Activated CD4-positive, alpha-beta memory T cell treated with anti-CD3 and anti-CD28 coated beads for 36 hours (primary cell): ENCODE measurements at regions not wholly inside any gene's neighbourhood (a gene's known extent, or its start where the extent isn't known, plus 50 kb on each side); places are given as distances from the start of the nearest gene placed in this dataset.
"Not testable (repeated sequence)": the region's sequence is repeated elsewhere in the genome, so short reads cannot be mapped to it uniquely, and the experiment has no call there.

Source experiments
- CTCF ChIA-PET: fragments of 350-600 bp; sonication (Branson Sonifier 250); formaldehyde crosslinking; loops from one replicate; lab custom pipeline; 2021; ENCODE audit warnings: antibody characterized with exemption, inconsistent platforms; lab: Charles Lee
- POLR2A ChIA-PET: fragments of 350-600 bp; sonication (Branson Sonifier 250); formaldehyde crosslinking; loops from one replicate; lab custom pipeline; 2021; ENCODE audit warnings: antibody characterized with exemption; lab: Charles Lee
- DNase-seq: peaks from one replicate; pipeline ENCODE4 v3.0.0-alpha.2; 2020
- H3K27ac Mint-ChIP-seq: one replicate; pipeline ENCODE4 v1.8.0; 2021; ENCODE audit warnings: mixed read lengths
- H3K27me3 Mint-ChIP-seq: one replicate; pipeline ENCODE4 v1.8.0; 2021; ENCODE audit warnings: mixed read lengths
- H3K36me3 Mint-ChIP-seq: one replicate; pipeline ENCODE4 v1.8.0; 2021; ENCODE audit warnings: mixed read lengths
- H3K4me1 Mint-ChIP-seq: one replicate; pipeline ENCODE4 v1.8.0; 2021; ENCODE audit warnings: low read depth, mixed read lengths
- H3K4me3 Mint-ChIP-seq: one replicate; pipeline ENCODE4 v1.8.0; 2021; ENCODE audit warnings: mild to moderate bottlenecking, mixed read lengths
- H3K9me3 Mint-ChIP-seq: one replicate; pipeline ENCODE4 v1.8.0; 2021; ENCODE audit warnings: mixed read lengths
- intact Hi-C: fragments of 100-400 bp; cut with micrococcal nuclease; formaldehyde crosslinking; loops from one replicate; pipeline ENCODE4 v1.15.1; 2023

DNA sequence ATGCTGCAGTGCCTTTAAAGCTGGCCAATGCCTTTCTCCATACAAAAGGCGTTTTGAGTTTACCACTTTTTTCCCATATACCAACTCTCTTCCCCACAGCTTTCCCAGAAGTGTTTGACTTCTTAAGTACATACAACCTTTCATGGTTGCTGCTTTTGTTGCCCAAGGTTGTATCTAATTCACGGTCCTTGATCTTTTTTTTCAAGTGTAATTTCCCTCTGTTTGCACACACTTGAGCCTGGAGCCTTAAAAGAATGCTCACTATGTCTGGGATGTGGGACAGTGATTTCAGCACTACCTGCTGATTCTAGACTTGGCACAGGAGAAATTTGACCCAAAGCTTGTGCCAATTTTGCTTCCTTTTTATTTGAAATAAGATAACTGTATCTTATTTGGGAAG, 324.7 kb downstream of the ANAPC1 start:
- H3K4me1 Mint-ChIP-seq, H3K27me3 Mint-ChIP-seq, POLR2A ChIA-PET, DNase-seq, H3K4me3 Mint-ChIP-seq, intact Hi-C loops, H3K36me3 Mint-ChIP-seq, CTCF ChIA-PET, H3K9me3 Mint-ChIP-seq, H3K27ac Mint-ChIP-seq: not testable (repeated sequence)

DNA sequence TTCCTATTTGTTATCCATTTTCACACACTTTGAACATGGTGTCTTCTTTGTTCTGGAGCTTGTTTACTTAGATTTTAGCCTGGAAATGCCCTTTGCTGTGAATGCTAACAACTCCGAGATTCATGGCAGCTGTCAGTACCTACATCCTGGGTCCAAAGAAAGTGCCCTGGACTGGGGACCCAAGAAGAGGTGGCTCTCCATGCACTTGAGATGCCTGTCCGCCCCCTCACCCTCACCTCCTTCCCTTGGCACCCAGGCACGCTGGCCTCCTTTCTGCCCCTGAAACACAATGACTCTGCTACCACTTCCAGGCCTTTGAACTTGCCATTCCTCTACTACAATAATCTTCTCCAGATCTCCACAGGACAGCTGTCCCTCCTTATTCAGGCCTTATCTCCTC, 324.2 kb downstream of the ANAPC1 start:
- H3K4me1 Mint-ChIP-seq, intact Hi-C loops, H3K27me3 Mint-ChIP-seq, H3K36me3 Mint-ChIP-seq, CTCF ChIA-PET, H3K4me3 Mint-ChIP-seq, H3K27ac Mint-ChIP-seq, H3K9me3 Mint-ChIP-seq, DNase-seq, POLR2A ChIA-PET: not testable (repeated sequence)

DNA sequence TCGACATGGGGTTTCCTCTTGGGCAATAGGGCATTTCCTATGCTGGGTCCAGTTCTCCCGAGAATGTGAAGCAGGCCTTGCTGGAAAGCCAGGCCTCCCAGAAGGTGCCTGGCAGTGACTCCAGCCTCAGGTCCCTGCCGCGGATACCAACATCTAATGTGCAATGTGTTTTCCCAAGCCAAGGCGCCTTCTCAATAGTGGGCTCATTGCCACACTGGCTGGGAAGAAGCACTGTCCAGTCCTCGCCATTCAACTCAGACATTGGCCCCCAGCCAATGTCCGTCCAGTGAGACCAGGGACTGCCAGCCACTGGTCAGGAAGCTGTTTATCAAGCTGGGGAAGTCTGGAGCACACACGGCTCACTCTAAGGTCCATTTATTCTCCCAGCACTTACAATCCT, 317.9 kb downstream of the ANAPC1 start:
- intact Hi-C loops, CTCF ChIA-PET, POLR2A ChIA-PET, H3K4me1 Mint-ChIP-seq, H3K27ac Mint-ChIP-seq, DNase-seq, H3K27me3 Mint-ChIP-seq, H3K4me3 Mint-ChIP-seq, H3K9me3 Mint-ChIP-seq, H3K36me3 Mint-ChIP-seq: not testable (repeated sequence)

DNA sequence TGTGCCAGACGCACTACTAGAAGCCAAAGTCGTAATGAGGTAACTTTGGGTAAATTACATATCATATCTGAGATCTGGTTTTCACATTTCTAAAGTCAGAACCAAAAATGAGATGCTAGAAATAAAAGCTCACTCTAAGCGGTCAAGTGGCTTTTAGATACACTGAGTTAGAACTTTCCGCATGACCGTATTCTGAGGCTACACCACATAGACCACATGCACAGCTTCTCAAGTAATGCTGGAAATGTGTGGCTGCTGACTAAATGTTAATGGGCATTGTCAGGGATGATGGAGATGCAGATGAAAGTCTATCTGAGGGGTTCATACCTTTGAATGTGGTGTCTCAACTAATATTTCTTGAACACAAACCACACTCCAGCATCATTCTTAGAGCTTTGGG, 316.8 kb downstream of the ANAPC1 start:
- peak; percentile 13 for DNase-seq
- intact Hi-C loops, H3K27ac Mint-ChIP-seq, H3K4me3 Mint-ChIP-seq, CTCF ChIA-PET, H3K27me3 Mint-ChIP-seq, H3K36me3 Mint-ChIP-seq, H3K9me3 Mint-ChIP-seq, H3K4me1 Mint-ChIP-seq, POLR2A ChIA-PET: not testable (repeated sequence)

DNA sequence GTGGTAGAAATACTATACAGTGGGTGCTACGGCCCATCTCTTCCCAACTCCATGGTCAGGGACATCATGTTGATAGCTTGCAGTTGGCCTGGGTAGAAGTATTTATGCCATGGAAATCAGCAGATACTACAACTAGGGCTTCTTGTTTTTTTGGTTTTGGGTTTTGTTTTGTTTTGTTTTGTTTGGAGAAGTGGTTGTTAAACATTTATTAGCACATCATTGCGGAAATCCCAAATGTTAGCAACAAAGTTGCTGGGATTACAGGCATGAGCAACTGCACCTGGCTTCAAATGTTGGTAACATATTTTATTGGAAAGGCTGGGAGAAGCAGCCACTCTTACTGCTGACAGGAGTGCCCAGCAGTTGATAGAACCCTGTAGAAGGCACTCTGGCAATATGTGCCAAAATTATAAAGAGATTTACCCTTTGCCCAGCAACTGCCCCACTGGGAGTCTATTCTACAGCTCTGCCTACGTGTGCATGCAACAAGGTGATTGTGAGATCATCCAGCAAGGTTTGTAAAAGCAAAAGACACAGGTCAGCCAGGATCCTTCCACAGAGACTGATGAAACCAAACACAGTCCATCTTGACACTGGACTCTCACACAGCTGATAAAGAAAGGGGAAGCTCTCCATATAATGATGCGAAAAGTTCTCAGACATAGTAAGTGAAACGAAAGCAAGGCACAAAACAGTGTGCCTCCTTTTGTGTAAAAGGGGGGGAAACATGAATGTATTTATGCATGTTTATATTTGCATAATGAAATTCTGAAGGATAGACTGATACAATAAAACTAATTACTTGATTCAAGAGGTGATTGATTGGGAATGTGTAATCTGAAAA, 314.4 kb downstream of the ANAPC1 start:
- H3K27ac Mint-ChIP-seq, POLR2A ChIA-PET, intact Hi-C loops, H3K27me3 Mint-ChIP-seq, DNase-seq, H3K9me3 Mint-ChIP-seq, H3K4me3 Mint-ChIP-seq, H3K36me3 Mint-ChIP-seq, H3K4me1 Mint-ChIP-seq, CTCF ChIA-PET: not testable (repeated sequence)

DNA sequence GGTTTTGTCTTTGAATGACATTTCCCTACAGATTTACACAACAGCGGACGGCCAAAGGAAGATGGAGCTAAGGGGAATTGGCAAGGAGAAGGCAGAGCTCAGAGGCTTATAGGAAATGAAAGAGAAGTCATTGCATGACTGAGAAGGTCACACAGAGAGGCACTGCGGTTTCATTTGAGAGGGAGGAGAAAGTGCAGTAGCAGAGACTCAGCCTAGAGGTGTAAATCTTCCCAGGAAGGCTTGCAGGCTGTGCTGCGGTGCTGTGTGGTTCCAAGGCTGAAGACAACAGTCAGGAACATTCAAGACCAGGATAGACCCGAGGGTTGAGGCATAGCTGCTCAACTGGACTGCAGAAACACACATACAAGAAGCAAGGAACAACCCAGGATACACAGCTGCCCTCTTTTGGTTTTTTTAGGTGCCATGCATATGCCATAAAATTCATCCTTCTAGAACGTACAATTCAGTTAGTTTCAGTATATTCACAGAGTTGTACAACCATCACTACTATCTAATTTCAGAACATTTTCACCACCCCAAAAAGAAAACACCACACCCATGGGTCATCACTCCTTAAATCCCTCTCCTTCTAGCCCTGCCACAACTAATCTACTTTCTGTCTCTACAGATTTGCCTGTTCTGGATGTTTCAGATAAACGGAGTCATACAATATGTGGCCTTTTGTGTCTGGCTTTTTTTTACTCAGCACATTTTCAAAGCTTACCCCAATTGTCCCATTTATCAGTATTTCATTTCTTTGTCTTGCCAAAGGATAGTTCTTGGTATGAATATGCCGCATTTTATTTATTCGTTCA, 313.5 kb downstream of the ANAPC1 start:
- H3K9me3 Mint-ChIP-seq, POLR2A ChIA-PET, intact Hi-C loops, H3K27me3 Mint-ChIP-seq, H3K36me3 Mint-ChIP-seq, CTCF ChIA-PET, H3K4me1 Mint-ChIP-seq, H3K27ac Mint-ChIP-seq: not testable (repeated sequence)
- H3K4me3 Mint-ChIP-seq, result peak overlapping the region; percentile 17
- peak; percentile 28 for DNase-seq

DNA sequence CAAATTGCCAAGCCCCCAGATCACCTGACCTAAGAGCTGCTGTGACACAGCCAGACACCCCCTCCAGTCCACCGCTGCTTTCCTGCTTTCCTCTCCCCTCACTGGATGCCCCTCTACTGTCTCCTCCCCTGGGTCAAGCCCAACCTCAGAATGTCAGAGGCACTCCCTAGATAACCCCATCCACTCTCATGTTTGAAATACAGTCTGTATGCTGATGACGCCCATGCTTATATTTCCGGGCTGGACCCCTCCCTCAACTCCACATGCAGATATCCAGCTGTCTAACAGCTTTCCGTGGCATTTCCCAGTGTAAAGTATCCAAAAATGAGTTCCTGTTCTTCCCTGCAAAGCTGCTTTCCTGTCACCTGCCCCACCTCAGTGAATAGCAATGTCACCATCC, 309.2 kb downstream of the ANAPC1 start:
- H3K4me3 Mint-ChIP-seq, POLR2A ChIA-PET, H3K36me3 Mint-ChIP-seq, H3K27ac Mint-ChIP-seq, CTCF ChIA-PET, DNase-seq, H3K9me3 Mint-ChIP-seq, H3K4me1 Mint-ChIP-seq, H3K27me3 Mint-ChIP-seq, intact Hi-C loops: not testable (repeated sequence)

DNA sequence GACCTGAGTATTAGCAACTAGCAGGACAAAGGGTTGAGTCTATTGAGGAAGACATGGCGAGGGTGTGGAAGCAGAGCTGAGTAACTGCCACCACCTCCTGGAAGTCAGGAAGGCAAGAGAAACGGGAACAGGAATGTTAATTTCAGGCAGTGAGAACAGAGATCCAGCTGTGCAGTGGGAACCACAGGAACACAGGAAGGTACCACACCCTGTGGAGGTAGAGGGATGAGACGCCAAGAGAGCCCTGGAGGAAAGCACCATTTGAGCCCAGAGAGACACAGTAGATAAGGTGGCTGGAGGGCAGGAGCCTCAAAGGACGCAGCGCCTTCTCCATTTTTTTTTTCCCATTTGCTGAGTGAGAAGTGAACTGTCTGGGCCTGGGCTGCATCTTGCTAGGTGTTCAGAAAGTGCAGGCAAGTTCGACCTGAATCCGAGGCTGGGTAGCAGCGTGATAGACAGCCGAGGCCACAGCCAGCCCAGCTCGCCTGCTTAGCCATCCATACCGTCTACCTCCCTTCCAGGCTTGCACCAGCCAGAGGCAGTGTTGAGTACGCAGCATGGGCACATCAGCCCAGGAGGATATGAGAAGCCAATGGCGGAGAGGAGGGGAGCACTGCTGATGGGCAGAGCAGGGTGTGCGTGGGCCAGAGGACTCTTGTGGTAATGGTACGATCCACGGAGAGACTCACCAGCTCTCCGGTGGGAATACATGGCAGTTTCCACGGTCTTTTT, 306.7 kb downstream of the ANAPC1 start:
- DNase-seq, POLR2A ChIA-PET, H3K36me3 Mint-ChIP-seq, H3K27me3 Mint-ChIP-seq, CTCF ChIA-PET, H3K27ac Mint-ChIP-seq, H3K4me1 Mint-ChIP-seq, intact Hi-C loops, H3K4me3 Mint-ChIP-seq, H3K9me3 Mint-ChIP-seq: not testable (repeated sequence)

DNA sequence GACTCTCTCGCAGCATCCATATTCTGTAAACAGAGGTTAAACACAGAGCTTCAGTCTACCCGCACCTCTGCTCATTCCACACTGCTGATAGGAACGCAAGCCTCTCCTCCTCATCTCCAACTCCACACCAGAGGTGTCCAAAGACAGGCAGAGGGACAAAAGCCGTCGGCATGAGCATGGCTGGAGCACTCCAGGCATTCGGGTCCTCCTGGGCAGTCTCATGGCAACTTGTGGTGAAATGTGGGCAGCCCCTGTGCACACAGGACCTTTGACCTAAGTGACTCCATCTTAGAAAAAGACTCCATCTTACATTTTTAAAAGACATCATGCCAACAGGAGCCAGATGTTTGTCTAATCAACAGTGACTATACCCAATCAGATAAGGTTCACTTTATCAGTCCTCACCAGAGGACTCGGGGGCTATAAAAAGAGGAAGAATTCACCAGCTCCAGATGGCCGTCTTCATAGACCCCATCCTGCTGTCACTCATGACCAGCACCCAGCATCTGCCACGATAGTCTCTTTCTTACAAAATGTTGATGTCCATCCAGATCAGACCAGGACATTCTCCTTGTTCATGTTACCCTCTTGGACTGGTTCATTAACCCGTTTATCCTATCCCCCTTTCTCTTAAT, 304.4 kb downstream of the ANAPC1 start:
- H3K4me3 Mint-ChIP-seq, H3K9me3 Mint-ChIP-seq, H3K27ac Mint-ChIP-seq, DNase-seq, intact Hi-C loops, H3K4me1 Mint-ChIP-seq, POLR2A ChIA-PET, CTCF ChIA-PET, H3K36me3 Mint-ChIP-seq, H3K27me3 Mint-ChIP-seq: not testable (repeated sequence)

DNA sequence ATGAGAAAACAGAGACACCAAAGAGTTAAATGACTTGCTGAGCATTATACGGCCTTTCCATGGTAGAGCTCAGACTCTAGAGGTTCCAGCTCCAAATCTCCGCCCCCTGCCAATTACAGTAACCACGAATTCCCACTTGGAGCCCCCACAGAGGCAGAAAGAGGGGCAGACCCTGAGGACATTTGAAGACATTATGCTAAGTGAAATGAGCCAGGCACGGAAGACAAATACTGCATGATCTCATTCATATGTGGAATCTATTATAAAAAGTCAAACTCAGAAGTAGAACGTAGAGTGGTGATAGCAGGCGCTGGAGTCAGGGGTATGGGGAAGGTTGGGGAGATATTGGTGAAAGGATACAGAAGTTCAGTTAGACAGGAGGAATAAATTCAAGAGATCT, 303.4 kb downstream of the ANAPC1 start:
- DNase-seq, POLR2A ChIA-PET, H3K36me3 Mint-ChIP-seq, H3K27me3 Mint-ChIP-seq, H3K9me3 Mint-ChIP-seq, H3K4me3 Mint-ChIP-seq, H3K4me1 Mint-ChIP-seq, CTCF ChIA-PET, H3K27ac Mint-ChIP-seq, intact Hi-C loops: not testable (repeated sequence)

DNA sequence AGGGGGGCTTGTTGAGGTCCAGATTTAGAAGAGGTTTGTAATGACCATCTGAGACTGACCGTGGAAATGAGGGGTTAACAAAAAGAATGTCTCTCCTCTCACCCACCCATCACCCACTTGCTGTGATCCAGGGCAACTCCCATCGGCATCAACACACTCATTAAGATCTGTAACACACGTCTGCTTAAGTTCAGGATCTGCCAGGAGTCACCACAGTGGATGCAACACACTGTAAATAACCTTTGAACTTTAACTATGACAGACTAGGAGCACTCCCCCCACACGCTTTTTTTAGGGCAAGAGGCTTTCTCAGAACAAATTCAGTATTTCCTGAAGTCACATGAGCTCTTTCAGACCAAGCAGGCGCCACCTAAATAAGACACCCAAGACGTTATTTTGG, 301.9 kb downstream of the ANAPC1 start:
- H3K4me1 Mint-ChIP-seq, H3K27ac Mint-ChIP-seq, H3K4me3 Mint-ChIP-seq, POLR2A ChIA-PET, H3K36me3 Mint-ChIP-seq, intact Hi-C loops, CTCF ChIA-PET, H3K27me3 Mint-ChIP-seq, DNase-seq, H3K9me3 Mint-ChIP-seq: not testable (repeated sequence)

DNA sequence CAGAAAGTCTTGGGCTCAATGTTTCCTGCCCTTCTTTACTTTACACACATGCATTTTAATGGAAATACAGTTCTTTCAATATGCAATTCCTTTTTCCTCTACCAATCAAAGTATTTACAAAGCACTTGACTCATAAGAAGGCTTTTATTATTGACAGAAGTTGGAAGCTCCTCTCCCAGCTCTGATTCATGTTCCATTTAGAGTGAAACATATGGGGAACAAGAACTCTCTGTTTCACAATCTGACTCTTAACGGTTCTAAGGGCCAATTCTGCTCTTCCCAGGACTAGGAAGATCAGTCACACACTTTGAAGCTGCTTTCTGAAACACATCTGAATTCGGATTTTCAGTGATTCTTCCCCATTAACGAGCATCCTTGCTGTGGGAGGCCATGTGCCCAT, 300.5 kb downstream of the ANAPC1 start:
- CTCF ChIA-PET, H3K4me3 Mint-ChIP-seq, H3K27ac Mint-ChIP-seq, H3K9me3 Mint-ChIP-seq, H3K27me3 Mint-ChIP-seq, H3K4me1 Mint-ChIP-seq, H3K36me3 Mint-ChIP-seq, intact Hi-C loops, DNase-seq, POLR2A ChIA-PET: not testable (repeated sequence)
